Keratinocyte (primary cell): ENCODE measurements at regions not wholly inside any gene's neighbourhood (a gene's known extent, or its start where the extent isn't known, plus 50 kb on each side); places are given as distances from the start of the nearest gene placed in this dataset.

ENCODE experiments used
- DNase-seq: peaks from one replicate; pipeline ENCODE4 v3.0.0-alpha.2; 2011; ENCODE audit warnings: low read depth, missing footprints, low spot score
- FAIRE-seq: peaks from 2 replicates; lab custom pipeline; 2011; peaks lifted over from hg19 to GRCh38; lab: Jason Lieb, UNC
- H2AFZ ChIP-seq: 2 replicates; pipeline ENCODE4 v1.6.0; 2012; ENCODE audit warnings: low read length, control low read depth, inconsistent platforms; ENCODE audit not compliant: control insufficient read depth
- H3K27ac ChIP-seq: 2 replicates; pipeline ENCODE4 v1.5.1; 2011; ENCODE audit warnings: low read length; ENCODE audit not compliant: control insufficient read depth, insufficient read depth
- H3K27me3 ChIP-seq: 3 replicates; pipeline ENCODE4 v1.6.0; 2011; ENCODE audit warnings: low read length; ENCODE audit not compliant: control insufficient read depth, insufficient read depth; ENCODE audit errors: extremely low read depth
- H3K36me3 ChIP-seq, 2 experiments: 2 replicates in 1 of 2; 3 replicates in 1 of 2; pipeline ENCODE4 v1.5.1; 2011; ENCODE audit warnings: low read length in 2 of 2, mild to moderate bottlenecking in 1 of 2; ENCODE audit not compliant: control insufficient read depth in 2 of 2, insufficient read depth in 2 of 2; ENCODE audit errors: extremely low read depth in 1 of 2
- H3K4me1 ChIP-seq: 3 replicates; pipeline ENCODE4 v1.5.1; 2011; ENCODE audit warnings: low read length; ENCODE audit not compliant: control insufficient read depth, insufficient read depth; ENCODE audit errors: extremely low read depth
- H3K4me2 ChIP-seq: 3 replicates; pipeline ENCODE4 v1.6.0; 2011; ENCODE audit warnings: low read depth, low read length; ENCODE audit not compliant: control insufficient read depth, insufficient read depth; ENCODE audit errors: extremely low read depth
- H3K4me3 ChIP-seq, 3 experiments: fragments of 200-600 bp in 1 of 3; sonication (generic) in 1 of 3; 2 replicates in 2 of 3; 3 replicates in 1 of 3; pipeline ENCODE4 v1.5.1; 2011 to 2016; ENCODE audit warnings: low read length in 3 of 3, mild to moderate bottlenecking in 3 of 3, control low read depth in 2 of 3, inconsistent platforms in 1 of 3, low read depth in 1 of 3, mixed read lengths in 1 of 3, mixed run types in 1 of 3, moderate library complexity in 1 of 3; ENCODE audit not compliant: control insufficient read depth in 2 of 3, insufficient read depth in 2 of 3; ENCODE audit errors: extremely low read depth in 1 of 3
- H3K79me2 ChIP-seq: 2 replicates; pipeline ENCODE4 v1.6.0; 2012; ENCODE audit warnings: low read length; ENCODE audit not compliant: control insufficient read depth, insufficient read depth
- H3K9ac ChIP-seq: 3 replicates; pipeline ENCODE4 v1.6.0; 2011; ENCODE audit warnings: low read length; ENCODE audit not compliant: control insufficient read depth, insufficient read depth; ENCODE audit errors: extremely low read depth
- H3K9me1 ChIP-seq: 3 replicates; pipeline ENCODE4 v1.6.0; 2011; ENCODE audit warnings: low read length; ENCODE audit not compliant: control insufficient read depth, insufficient read depth; ENCODE audit errors: extremely low read depth
- H3K9me3 ChIP-seq: 2 replicates; pipeline ENCODE4 v1.5.1; 2012; ENCODE audit warnings: low read depth, low read length; ENCODE audit not compliant: control insufficient read depth
- H4K20me1 ChIP-seq: 3 replicates; pipeline ENCODE4 v1.6.0; 2011; ENCODE audit warnings: low read length; ENCODE audit not compliant: control insufficient read depth, insufficient read depth; ENCODE audit errors: extremely low read depth
- CTCF ChIP-seq, 3 experiments: IDR thresholded peaks in 1 of 3; conservative IDR thresholded peaks in 1 of 3; optimal IDR thresholded peaks in 1 of 3; 2 replicates in 2 of 3; 3 replicates in 1 of 3; pipeline versions ENCODE3 to v1.5.1; 2011; ENCODE audit warnings: low read length in 3 of 3, mild to moderate bottlenecking in 3 of 3, moderate library complexity in 2 of 3, control low read depth in 1 of 3, inconsistent platforms in 1 of 3; ENCODE audit not compliant: insufficient read depth in 2 of 3; ENCODE audit errors: extremely low read depth in 1 of 3
- EZH2 ChIP-seq: IDR thresholded peaks from one replicate; pipeline ENCODE4 v1.6.1; 2012; ENCODE audit warnings: inconsistent platforms, mild to moderate bottlenecking, low read length, moderate library complexity
- dilution Hi-C: fragments of 300-500 bp; cut with MboI; formaldehyde crosslinking; loops from one replicate; pipeline ENCODE4 v1.7.0; 2020; ENCODE audit warnings: low sequenced_read_pairs; ENCODE audit not compliant: extremely low pct_ligation_motif_present

- DNase-seq: no peak
- Histone ChIP-seq H3K4me2 (no peak overlapping the region), H3K9ac (no peak overlapping the region), H3K79me2 (no peaks in the 10 kb centered on the region), H3K27ac (no peak overlapping the region), H3K27me3 (no peaks in the 10 kb centered on the region), H4K20me1 (no peaks in the 10 kb centered on the region), H3K36me3 (no peaks in the 10 kb centered on the region), H3K9me3 (no peaks in the 10 kb centered on the region), H3K4me1 (no peaks in the 10 kb centered on the region), H3K4me3 (no peak overlapping the region), H2AFZ (no peak overlapping the region), H3K9me1 (no peaks in the 10 kb centered on the region)
- TF ChIP-seq CTCF (optimal IDR thresholded peaks at IDR 0.05 in 1 of 3, IDR thresholded peaks at IDR 0.05 in 1 of 3, conservative IDR thresholded peaks at IDR 0.05 in 1 of 3; ENCODE audit: extremely low read depth in 1 of 3, insufficient read depth in 2 of 3, low read length in 3 of 3): no peak
- no peak for TF ChIP-seq EZH2
- FAIRE-seq: no peak
- dilution Hi-C loops: no loop called here
Observed at GRCh38 chr6:1255636-1256365, 56.1 kb upstream of the FOXQ1 start.

GRCh38 chr6:1254326-1254725, 57.6 kb upstream of the FOXQ1 start:
- Histone ChIP-seq H3K9ac (no peak overlapping the region), H3K4me3 (no peak overlapping the region), H4K20me1 (no peaks in the 10 kb centered on the region), H3K9me1 (no peaks in the 10 kb centered on the region), H3K36me3 (no peaks in the 10 kb centered on the region), H3K9me3 (no peaks in the 10 kb centered on the region), H2AFZ (no peak overlapping the region), H3K4me1 (no peaks in the 10 kb centered on the region), H3K79me2 (no peaks in the 10 kb centered on the region), H3K4me2 (no peak overlapping the region), H3K27ac (no peak overlapping the region), H3K27me3 (no peaks in the 10 kb centered on the region)
- no peak for DNase-seq
- dilution Hi-C loops: no loop called here
- FAIRE-seq: no peak
- no peak for TF ChIP-seq EZH2
- TF ChIP-seq CTCF (optimal IDR thresholded peaks at IDR 0.05 in 1 of 3, IDR thresholded peaks at IDR 0.05 in 1 of 3, conservative IDR thresholded peaks at IDR 0.05 in 1 of 3; ENCODE audit: extremely low read depth in 1 of 3, insufficient read depth in 2 of 3, low read length in 3 of 3): no peak
